D721Med (cell line): ENCODE measurements at regions not wholly inside any gene's neighbourhood (a gene's known extent, or its start where the extent isn't known, plus 50 kb on each side); places are given as distances from the start of the nearest gene placed in this dataset.

ENCODE experiments used
- DNase-seq: peaks from one replicate; pipeline ENCODE4 v3.0.0; 2011; ENCODE audit warnings: low spot score; ENCODE audit not compliant: insufficient read length
- FAIRE-seq: peaks from 2 replicates; lab custom pipeline; 2011; peaks lifted over from hg19 to GRCh38; lab: Jason Lieb, UNC
- CTCF ChIP-seq: IDR thresholded peaks from 2 replicates; pipeline ENCODE4 v1.5.1; 2012; ENCODE audit warnings: mild to moderate bottlenecking, control low read depth; ENCODE audit not compliant: insufficient read depth; ENCODE audit errors: missing control alignments

- no peak for FAIRE-seq
Measured at GRCh38 chr6:62626661-62627060, 340.6 kb upstream of the KHDRBS2 start.

GRCh38 chr6:62623846-62624532 is 338.0 kb upstream of the KHDRBS2 start:
- DNase-seq (no peak), FAIRE-seq (no peak)
- no peak for TF ChIP-seq CTCF

More at GRCh38 chr6:62626661-62627060, 340.6 kb upstream of the KHDRBS2 start:
- TF ChIP-seq CTCF = no peak
- DNase-seq = no peak

GRCh38 chr6:62615366-62616015 is 329.5 kb upstream of the KHDRBS2 start:
- no peak for FAIRE-seq
- no peak for DNase-seq
- no peak for TF ChIP-seq CTCF

GRCh38 chr6:62614442-62614841 is 328.4 kb upstream of the KHDRBS2 start:
- DNase-seq (no peak), FAIRE-seq (no peak)
- no peak for TF ChIP-seq CTCF

GRCh38 chr6:62613928-62614327 is 327.9 kb upstream of the KHDRBS2 start:
- DNase-seq (no peak), FAIRE-seq (no peak)
- no peak for TF ChIP-seq CTCF

GRCh38 chr6:62612471-62612870 is 326.4 kb upstream of the KHDRBS2 start:
- FAIRE-seq (no peak), DNase-seq (no peak)
- TF ChIP-seq CTCF = no peak

GRCh38 chr6:62570372-62570771 is 284.3 kb upstream of the KHDRBS2 start:
- no peak for DNase-seq
- no peak for TF ChIP-seq CTCF
- no peak for FAIRE-seq
